ENCODE measurements at regions not wholly inside any gene's neighbourhood (a gene's known extent, or its start where the extent isn't known, plus 50 kb on each side); places are given as distances from the start of the nearest gene placed in this dataset.
"Not testable (repeated sequence)": the region's sequence is repeated elsewhere in the genome, so short reads cannot be mapped to it uniquely, and the experiment has no call there.

DNA sequence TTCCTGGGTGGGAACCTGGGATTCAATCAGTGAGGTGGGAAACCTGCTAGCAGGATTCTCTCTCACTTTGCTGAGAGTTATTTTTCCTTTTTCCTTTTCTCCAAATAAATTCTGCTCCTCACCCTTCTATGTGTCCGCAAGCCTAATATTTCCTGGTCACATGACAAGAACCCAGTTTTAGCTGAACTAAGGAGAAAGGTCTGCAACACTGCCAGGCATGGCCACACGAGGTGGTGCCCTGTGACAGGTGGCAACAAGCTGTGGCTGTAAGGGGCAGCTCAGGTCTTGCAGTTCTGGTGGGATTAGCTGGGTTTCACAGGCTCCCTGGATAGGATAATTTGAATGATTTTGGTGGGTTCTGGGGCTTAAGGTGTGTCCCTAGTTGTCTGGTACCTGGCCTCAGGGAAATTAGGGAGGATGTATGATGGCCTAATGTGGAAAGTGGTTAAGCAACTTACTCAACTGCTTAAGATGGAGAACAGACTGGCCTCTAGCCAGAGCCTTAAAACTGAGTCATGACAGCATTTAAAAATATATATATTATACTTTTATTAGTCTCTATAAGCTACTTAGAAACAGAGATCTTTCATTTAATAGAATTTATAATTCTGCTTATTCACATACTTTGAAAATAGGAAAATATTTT is 215.0 kb downstream of the IL15 start:
- DNase-seq (ENCODE audit: low spot score): no peak

DNA sequence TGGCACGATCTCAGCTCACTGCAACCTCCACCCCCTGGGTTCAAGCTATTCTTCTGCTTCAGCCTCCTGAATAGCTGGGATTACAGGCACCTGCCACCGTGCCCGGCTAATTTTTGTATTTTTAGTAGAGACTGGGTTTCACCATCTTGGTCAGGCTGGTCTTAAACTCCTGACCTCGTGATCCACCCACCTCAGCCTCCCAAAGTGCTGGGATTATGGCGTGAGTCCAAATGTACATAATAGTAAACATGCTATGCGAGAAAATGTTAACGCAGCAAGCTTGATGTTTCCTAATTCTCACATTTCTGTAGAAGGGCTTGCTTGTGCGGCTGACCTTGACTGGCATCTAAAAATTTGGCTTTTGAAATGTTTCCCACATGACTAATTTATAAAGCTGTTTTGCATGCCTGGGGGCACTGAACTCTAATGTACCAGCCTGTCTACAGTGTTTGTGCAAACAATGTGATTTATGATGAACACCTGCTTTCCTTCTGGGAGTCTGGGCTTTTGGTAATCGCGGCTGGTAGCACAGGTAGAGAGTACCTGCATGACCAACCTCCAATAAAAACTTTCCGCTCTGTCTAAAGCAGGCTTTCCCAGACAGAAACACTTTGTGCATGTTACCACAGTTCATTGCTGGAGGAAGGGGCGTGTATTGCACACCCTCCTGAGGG is 216.8 kb downstream of the IL15 start:
- DNase-seq (ENCODE audit: low spot score): peak; percentile 20

DNA sequence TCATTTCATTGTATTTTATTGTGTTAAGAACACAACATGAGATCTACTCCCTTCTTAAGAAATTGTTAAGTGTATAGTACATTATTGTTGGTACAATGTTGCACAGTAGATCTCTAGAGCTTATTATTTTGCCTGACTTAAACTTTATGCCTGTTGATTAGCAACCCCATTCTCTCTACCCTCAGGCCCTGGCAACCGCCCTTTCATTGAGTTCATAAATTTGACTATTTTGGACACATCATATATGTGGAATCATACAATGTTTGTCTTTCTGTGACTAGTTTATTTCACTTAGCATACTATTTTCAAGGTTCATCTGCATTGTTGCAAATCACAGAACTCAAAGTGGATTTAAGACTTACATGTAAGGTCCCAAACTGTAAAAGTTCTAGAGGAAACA is 222.1 kb downstream of the IL15 start:
- DNase-seq (ENCODE audit: low spot score): no peak

DNA sequence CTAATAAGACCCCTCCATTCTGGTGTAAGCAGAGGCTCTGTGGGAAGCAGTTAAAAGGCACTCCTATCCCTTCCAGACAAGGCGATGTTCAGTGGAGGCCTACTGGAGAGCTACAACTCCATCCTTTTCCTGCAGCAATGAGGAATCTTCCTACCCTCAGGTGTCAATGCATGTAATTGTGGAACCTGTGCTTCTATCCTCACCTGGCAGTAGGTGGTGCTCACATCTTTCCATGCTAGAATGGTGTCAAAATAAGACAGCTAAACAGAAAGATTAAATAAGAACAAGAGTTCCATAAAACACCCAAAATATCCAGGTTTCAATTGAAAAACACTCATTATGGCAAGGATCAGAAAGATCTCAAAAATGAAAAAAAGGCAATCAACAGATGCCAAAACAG is 224.6 kb downstream of the IL15 start:
- DNase-seq (ENCODE audit: low spot score): peak; percentile 5

DNA sequence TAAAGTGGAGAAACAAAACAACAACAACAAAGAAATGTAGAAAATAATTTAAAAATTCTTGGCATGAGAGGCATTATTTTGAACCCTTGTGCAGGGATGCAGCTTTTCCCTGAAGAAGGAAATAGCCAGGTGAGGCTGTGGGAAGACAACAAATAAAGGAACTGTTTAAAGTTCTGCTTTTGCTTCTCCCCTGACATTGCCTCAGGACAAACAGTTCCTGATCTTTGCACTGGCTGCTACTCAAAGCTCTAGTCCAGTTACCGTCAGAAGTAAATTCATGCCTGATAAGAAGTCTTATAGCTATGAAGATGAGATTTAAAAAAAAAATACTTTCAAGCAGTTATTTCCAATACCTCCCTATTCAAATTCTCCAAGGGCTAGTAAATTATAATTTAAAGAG is 233.8 kb downstream of the IL15 start:
- no peak for DNase-seq (ENCODE audit: low spot score)

DNA sequence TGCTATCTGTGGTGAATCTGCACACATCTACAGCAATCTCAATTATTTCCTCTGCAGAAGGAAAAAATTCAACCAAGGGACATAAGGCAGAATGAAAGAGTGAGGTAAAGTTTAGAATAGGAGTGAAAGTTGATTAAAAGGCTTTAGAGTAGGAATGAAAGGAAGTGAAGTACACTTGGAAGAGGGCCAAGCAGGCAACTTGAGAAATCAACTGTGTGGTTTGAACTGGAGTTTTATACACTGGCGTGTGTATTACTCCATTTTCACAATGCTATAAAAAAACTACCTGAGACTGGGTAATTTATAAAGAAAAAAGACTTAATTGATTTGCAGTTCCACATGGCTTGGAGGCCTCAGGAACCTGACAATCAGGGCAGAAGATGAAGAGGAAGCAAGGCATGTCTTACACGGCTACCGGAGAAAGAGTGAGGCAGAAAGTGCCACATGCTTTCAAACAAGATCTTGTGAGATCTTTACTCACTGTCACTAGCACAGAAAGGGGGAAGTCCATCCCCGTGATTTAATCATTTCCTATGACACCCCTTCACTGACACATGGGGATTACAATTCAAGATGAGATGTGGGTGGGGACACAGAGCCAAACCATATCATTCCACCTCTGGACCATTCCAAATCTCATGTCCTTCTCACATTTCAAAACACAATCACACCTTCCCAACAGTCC is 234.8 kb downstream of the IL15 start:
- DNase-seq (ENCODE audit: low spot score): no peak

DNA sequence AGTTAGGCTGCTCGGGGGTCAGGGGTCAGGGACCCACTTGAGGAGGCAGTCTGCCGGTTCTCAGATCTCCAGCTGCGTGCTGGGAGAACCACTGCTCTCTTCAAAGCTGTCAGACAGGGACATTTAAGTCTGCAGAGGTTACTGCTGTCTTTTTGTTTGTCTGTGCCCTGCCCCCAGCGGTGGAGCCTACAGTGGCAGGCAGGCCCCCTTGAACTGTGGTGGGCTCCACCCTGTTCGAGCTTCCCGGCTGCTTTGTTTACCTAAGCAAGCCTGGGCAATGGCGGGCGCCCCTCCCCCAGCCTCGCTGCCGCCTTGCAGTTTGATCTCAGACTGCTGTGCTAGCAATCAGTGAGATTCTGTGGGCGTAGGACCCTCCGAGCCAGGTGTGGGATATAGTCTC is 246.3 kb downstream of the IL15 start:
- not testable (repeated sequence) for DNase-seq (ENCODE audit: low spot score)

DNA sequence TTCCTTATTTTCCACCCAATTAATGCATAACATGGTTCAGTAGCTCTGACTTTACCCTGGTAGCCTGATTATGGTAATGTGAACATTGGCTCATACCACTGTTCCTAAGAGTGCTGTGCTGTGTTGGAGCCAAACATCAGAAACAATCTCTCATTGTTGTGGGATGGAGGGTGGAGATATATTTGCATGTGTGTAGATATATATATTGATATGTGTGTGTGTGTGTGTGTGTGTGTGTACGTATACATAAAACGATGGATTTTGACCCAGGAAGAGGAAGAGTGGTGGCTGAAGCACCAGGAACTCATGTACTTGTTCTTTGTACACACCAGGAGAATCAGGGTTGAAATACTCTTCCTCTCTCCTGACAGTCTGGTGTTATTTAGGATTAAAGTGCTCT is 247.7 kb downstream of the IL15 start:
- no peak for DNase-seq (ENCODE audit: low spot score)

DNA sequence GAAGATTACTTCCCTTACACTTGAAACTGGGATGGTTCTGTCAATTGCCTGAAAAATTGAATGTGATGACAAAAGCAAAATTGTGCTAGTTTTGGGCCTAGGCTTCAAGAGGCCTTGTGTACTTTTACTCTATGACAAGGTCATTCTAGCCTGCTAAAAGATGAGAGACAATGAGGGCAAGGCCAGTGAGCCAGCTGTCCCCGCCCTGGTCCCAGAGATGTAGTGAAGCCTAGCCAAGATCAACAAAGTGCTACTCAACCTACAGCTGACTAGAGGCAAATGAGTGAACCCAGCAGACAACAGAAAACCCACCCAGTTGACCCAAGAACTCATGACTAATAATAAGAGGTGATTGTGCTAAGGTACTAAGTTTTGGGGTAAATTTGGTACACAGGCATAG is 248.7 kb downstream of the IL15 start:
- no peak for DNase-seq (ENCODE audit: low spot score)

DNA sequence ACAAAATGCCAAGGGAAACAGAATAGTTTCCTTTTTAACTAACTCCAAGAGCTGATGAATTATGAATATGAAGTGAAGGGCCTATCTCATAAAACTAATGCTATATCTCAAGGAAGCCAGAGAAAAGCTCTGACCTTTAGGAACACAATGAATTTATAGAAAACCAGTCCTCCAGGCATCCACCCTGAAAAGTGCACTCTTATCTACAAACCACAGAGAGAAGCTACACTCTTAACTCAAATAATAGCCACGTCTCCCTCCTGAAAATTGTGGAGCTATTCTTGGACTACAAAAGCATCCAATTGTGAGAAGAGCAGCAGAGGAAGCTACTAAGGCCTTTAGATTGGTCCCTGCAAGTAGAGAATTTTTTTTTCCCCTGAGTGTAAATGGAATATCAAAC is 253.9 kb downstream of the IL15 start:
- DNase-seq (ENCODE audit: low spot score): no peak

DNA sequence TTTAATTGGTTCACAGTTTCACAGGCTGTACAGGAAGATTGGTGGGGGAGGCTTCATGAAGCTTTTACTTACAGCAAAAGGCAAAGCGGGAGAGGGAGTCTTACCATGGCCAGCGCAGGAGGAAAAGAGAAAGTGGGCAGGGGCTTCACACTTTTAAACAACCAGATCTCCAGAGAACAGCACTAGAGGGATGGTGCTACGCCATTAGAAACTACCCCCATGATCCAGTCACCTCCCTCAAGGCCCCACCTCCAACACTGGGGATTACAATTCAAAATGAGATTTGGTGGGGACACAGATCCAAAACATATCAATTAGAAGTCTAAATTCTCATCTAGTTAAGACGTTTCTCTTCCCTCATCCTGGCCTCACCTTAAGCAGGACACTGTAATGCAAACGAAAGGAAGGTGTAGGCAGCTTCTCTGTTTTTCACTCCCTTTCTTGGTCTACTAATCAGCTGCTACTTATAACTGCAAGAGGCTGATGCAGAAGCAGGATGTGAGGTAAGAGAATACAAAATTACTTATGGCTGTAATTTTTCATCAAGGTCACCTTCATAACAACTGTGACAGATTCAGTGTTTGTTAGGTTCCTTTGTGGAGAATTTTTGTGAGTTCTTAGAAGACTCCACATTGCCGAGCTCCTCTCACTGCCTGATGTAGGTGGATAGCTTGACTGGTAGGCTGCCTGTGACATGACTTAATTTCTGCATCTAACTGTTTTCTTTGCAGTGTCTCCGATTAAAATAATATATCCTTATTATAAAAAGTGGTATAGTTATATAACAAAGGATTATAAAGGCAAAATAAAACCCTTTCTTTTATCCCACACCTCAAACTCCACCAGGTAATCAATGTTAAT is 255.1 kb downstream of the IL15 start:
- DNase-seq (ENCODE audit: low spot score): no peak

DNA sequence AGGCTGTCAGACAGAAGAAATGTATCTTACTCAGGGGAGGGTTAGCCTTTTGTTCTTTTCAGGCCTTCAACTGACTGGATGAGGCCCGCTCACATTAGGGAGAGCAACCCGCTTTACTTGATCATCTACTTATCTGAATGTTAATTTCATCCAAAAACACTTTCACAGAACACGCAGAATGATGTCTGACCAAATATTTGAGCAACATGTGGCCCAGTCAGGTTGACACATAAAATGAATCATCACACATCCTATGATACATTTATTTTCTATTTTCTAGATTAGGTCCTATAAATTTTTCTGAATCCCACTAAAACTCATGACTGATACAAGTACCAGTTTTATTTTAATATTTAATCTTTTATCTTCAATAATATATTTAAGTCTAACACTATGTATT is 260.3 kb downstream of the IL15 start:
- DNase-seq (ENCODE audit: low spot score): no peak

DNA sequence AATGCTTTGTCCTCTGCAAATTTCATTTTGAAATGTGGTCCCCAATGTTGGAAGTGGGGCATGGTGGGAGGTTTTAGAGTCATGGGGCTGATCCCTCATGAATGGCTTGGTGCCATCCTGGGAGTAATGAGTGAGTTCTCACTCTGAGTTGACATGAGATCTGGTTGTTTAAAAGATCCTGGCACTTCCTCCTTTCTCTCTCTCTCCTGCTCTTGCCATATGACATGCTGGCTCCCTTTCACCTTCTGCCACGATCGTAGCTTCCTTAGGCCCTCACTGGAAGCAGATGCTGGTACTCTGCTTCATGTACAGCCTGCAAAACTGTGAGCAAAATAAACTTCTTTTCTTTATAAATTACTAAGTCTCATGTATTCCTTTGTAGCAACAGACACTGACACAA is 262.0 kb downstream of the IL15 start:
- no peak for DNase-seq (ENCODE audit: low spot score)

DNA sequence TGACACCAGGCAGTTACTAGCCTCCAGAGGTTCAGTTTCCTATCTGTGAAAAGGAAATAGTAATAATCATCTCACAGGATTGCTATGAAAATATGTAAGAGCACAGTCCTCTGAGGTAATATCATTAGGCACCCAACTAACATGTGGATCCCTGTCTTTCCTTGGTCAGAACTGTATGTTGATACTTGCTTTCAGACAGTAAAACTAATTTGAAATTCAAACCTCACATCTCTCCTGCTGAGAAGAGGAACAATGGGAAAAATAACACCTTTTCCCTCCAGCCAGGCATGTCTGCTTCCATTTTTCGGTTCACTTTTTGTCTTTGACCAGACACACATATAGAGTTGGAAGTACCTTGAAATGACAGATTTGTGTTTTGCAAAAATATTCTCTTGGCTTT is 262.7 kb downstream of the IL15 start:
- no peak for DNase-seq (ENCODE audit: low spot score)

DNA sequence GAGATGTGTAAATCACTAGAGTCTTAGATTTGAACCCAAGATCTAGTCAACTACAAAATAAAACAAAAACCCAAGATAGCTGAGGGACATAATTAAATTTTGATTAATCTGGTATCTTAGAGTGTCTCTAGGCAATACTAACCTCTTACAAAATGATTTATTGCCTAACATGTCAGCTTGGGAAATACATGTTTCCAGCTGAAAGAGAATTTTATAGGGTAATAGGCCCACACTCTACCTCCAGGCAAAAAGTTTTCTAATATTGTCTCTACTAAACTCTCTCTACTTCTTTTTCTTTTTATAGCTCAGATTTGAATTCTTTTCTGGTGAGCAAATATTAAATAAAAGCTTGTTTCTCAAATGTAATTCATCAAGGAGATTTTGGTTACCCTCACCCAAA is 263.2 kb downstream of the IL15 start:
- DNase-seq (ENCODE audit: low spot score): no peak

DNA sequence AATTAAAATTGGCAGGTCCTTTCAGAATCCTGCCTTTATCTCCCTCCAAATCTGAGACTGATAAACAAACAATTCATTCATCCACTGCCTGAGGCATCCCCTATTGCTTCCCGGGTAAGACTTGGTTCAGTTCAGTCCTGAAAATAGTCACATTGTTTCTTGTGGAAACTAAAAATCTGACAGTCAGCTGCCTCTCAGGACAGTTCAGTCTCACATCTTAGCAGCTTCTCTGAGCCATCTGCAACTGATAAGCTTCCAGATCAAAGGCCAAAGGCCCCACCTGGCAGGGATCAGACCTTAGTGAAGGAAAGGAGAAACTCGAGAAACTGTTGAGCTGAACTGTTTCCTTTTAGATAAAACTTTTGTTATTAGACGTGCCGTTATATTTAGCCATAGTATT is 264.5 kb downstream of the IL15 start:
- no peak for DNase-seq (ENCODE audit: low spot score)

DNA sequence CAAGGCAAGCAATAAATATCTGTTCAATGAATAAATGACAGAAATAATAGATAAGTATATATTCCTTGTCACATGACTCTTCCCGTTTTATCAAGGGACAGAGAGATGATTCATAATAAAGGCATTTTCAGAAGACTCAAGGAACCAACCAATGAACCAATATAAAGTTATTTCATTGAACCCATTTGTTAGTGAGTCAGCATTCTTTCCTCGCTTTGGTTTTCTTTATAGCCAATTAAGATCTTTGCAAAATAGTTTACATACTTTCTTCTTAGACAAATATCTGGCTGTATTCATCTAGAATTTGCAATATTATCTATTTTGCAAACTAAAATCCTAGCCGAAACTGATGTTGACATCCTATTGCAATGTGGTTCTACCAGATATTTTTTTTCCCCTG is 269.4 kb downstream of the IL15 start:
- DNase-seq (ENCODE audit: low spot score): no peak

DNA sequence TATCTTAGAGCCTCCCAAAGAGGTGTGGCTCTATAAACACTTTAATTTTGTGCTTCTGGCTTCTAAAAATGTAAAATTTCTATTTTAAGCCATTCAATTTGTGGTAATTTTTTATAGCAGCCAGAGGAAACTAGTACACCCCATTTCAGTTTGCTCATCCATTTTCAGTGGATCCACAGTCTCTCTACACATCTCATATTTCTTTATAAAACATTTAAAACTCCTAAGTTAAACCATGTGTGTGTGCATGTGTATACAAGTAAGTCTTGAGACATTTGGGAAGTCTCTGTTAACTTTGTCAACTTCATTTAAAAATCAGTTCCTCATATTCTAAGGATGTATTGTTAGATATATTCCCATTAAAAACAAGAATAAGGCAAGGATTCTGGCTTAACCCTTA is 273.2 kb downstream of the IL15 start:
- no peak for DNase-seq (ENCODE audit: low spot score)

DNA sequence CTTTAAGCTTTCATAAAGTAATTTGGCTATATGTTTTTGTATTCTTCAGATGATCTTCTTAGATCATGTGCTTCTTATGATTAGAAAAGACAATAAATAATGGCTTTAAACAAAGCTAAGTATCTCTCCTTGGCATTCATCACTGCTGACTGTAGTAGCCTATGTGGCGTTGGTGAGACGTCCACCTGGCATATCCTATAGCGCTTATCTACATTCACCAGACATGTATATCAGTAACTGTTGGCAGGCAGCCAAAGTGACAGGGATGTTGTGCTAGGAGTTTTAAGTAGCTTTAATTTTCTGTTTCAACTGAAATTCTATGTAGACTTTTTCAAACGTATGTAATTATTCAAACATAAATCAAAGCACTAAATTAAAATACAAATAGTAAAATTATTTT is 276.4 kb downstream of the IL15 start:
- DNase-seq (ENCODE audit: low spot score): no peak

DNA sequence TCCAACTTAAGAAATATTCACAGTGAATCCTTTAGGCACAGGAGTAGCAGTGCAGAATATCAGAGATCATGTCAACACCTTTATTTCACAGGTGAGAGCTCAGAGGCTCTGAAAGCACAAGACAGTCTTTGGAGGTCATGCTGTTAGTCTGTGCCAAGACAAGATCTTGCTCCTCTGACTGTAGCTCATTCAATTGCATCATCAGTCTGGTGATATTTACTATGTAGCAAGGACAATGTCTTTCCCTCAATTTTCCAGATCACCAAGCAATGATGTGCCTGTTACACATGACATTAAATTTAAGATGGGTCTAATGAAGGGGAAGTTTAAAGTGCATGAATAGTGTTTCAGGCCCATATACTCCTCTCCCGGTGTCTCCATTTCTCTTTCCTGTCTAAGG is 277.5 kb downstream of the IL15 start:
- no peak for DNase-seq (ENCODE audit: low spot score)

DNA sequence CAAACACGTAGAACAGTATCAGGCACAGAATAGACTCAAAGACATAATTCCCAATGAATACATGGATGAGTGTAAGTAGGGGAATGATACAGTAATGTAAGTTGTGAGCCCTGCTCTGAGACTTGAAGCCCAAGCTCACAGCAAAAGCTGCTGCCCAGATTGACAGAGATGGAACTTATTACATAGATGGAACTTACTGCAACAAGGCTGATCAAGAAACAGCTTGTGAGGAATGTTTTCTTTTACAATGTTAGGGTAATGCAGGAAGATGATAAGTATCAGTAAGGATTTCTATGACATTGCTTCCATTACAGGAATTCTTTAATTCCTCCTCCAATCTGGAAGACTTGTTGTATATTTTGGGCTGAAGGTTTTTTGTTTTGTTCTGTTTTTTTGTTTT is 278.4 kb downstream of the IL15 start:
- DNase-seq (ENCODE audit: low spot score): no peak

DNA sequence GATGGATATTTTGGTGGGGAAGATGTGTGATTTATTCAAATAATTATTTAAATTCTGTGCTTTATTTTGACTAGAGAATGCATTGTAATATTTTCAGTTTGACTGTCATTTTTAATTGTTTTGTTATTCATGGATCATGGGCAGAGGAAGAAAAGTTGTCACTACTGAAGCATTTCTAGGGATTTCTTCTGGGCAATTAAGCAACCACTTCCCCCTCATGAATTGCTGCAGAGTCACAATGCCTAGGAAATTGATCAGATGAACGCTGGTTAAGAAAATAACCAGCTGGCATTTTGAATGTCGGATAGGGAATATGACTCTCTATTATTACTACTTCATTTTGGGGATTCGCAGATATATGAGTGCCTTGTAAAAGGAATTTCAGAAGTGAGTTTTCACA is 283.3 kb downstream of the IL15 start:
- no peak for DNase-seq (ENCODE audit: low spot score)

DNA sequence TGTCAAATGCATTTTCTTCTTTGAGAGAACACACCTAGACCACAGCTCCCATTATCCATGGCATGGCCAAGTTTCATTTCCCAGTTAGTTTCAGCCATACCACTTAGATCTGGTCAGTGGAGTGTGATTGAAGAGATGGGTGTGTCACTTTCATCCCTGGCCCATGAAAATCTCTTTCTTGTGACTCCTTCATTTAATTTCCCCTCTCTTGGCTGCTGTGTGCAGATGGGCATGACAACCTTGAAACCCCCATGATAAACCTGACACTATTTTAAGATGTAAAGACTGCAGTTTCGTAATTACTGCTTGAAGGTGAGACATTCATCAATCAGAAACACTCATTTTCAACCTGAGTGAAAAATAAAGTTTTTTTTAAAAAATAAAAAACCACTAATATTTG is 284.9 kb downstream of the IL15 start:
- DNase-seq (ENCODE audit: low spot score): no peak
